GM23338 (cell line): ENCODE measurements at regions not wholly inside any gene's neighbourhood (a gene's known extent, or its start where the extent isn't known, plus 50 kb on each side); places are given as distances from the start of the nearest gene placed in this dataset.

ENCODE experiments used
- ATAC-seq: fragments of 200-7000 bp; cut with Tn5 transposase; 3 replicates; pipeline ENCODE4 v1.9.1; 2020
- DNase-seq: peaks from one replicate; pipeline ENCODE4 v3.0.0-alpha.2; 2015; ENCODE audit warnings: low spot score
- H2AFZ ChIP-seq: fragments of 200-600 bp; sonication (generic); 2 replicates; pipeline ENCODE4 v1.8.0; 2016; ENCODE audit warnings: antibody characterized with exemption, mild to moderate bottlenecking, moderate library complexity
- H3F3A ChIP-seq: fragments of 200-600 bp; sonication (generic); replicated peaks from 2 replicates; pipeline ENCODE4 v1.8.0; 2017; ENCODE audit warnings: antibody characterized with exemption, mixed run types, low read depth
- H3K27ac ChIP-seq: fragments of 200-600 bp; sonication (generic); 2 replicates; pipeline ENCODE4 v1.6.1; 2016; ENCODE audit warnings: low read depth
- H3K27me3 ChIP-seq: fragments of 200-600 bp; sonication (generic); 2 replicates; pipeline ENCODE4 v1.8.0; 2016; ENCODE audit warnings: mild to moderate bottlenecking, mixed run types, moderate library complexity; ENCODE audit not compliant: insufficient read depth
- H3K36me3 ChIP-seq: fragments of 200-600 bp; sonication (generic); 2 replicates; pipeline ENCODE4 v1.8.0; 2016; ENCODE audit warnings: mild to moderate bottlenecking; ENCODE audit not compliant: insufficient read depth
- H3K4me1 ChIP-seq: fragments of 200-600 bp; sonication (generic); 2 replicates; pipeline ENCODE4 v1.8.0; 2016; ENCODE audit warnings: mild to moderate bottlenecking, moderate library complexity; ENCODE audit not compliant: insufficient read depth
- H3K4me2 ChIP-seq: fragments of 200-600 bp; sonication (generic); 2 replicates; pipeline ENCODE4 v1.7.1; 2017; ENCODE audit warnings: mixed run types
- H3K4me3 ChIP-seq: fragments of 200-600 bp; sonication (generic); 2 replicates; pipeline ENCODE4 v1.6.1; 2016; ENCODE audit warnings: mixed run types
- H3K79me2 ChIP-seq: fragments of 200-600 bp; sonication (generic); replicated peaks from 2 replicates; pipeline ENCODE4 v1.8.0; 2017; ENCODE audit warnings: mild to moderate bottlenecking; ENCODE audit not compliant: insufficient read depth
- H3K9me2 ChIP-seq: fragments of 200-600 bp; sonication (generic); 2 replicates; pipeline ENCODE4 v1.8.0; 2017; ENCODE audit not compliant: insufficient read depth
- H4K20me1 ChIP-seq: fragments of 200-600 bp; sonication (generic); replicated peaks from 2 replicates; pipeline ENCODE4 v1.8.0; 2017; ENCODE audit warnings: mild to moderate bottlenecking; ENCODE audit not compliant: insufficient read depth
- H3K27ac Mint-ChIP-seq: 2 replicates; pipeline ENCODE4 v1.8.0; 2020; ENCODE audit warnings: inconsistent platforms, mild to moderate bottlenecking, moderate library complexity, mixed read lengths
- H3K27me3 Mint-ChIP-seq: 3 replicates; pipeline ENCODE4 v1.8.0; 2022; ENCODE audit warnings: low read depth, mild to moderate bottlenecking, moderate library complexity, mixed read lengths, inconsistent platforms; ENCODE audit not compliant: insufficient read depth, poor library complexity
- H3K36me3 Mint-ChIP-seq: 3 replicates; pipeline ENCODE4 v1.8.0; 2021; ENCODE audit warnings: low read depth, mild to moderate bottlenecking, inconsistent platforms, moderate library complexity, mixed read lengths
- H3K4me1 Mint-ChIP-seq: 3 replicates; pipeline ENCODE4 v1.8.0; 2020; ENCODE audit warnings: mild to moderate bottlenecking, inconsistent platforms, mixed read lengths
- H3K4me3 Mint-ChIP-seq: 3 replicates; pipeline ENCODE4 v1.8.0; 2021; ENCODE audit warnings: moderate library complexity, mild to moderate bottlenecking, inconsistent platforms, mixed read lengths
- H3K9me3 Mint-ChIP-seq: 3 replicates; pipeline ENCODE4 v1.8.0; 2020; ENCODE audit warnings: moderate library complexity, mild to moderate bottlenecking, inconsistent platforms, mixed read lengths
- CREB1 ChIP-seq: fragments of 250-450 bp; sonication (Bioruptor Pico); IDR thresholded peaks from 2 replicates; pipeline ENCODE4 v1.5.0; 2020; ENCODE audit warnings: low read depth, mild to moderate bottlenecking, moderate library complexity
- EZH2 ChIP-seq: fragments of 200-600 bp; sonication (generic); IDR thresholded peaks from one replicate; pipeline ENCODE4 v1.8.0; 2017; ENCODE audit warnings: antibody characterized with exemption, mild to moderate bottlenecking, low read depth; ENCODE audit not compliant: unreplicated experiment
- EZH2phosphoT487 ChIP-seq: fragments of 200-600 bp; sonication (generic); IDR thresholded peaks from one replicate; pipeline ENCODE4 v1.8.1; 2018; ENCODE audit warnings: antibody characterized with exemption; ENCODE audit not compliant: unreplicated experiment
- JUNB ChIP-seq: IDR thresholded peaks from one replicate; pipeline ENCODE4 v1.6.1; 2016; ENCODE audit warnings: antibody characterized with exemption; ENCODE audit not compliant: unreplicated experiment
- NANOG ChIP-seq: IDR thresholded peaks from 2 replicates; pipeline ENCODE4 v1.6.1; 2016; ENCODE audit warnings: antibody characterized with exemption, borderline replicate concordance
- POLR2AphosphoS5 ChIP-seq: IDR thresholded peaks from 2 replicates; pipeline ENCODE4 v1.6.1; 2016; ENCODE audit warnings: antibody characterized with exemption, low read depth
- STAT1 ChIP-seq: IDR thresholded peaks from one replicate; pipeline ENCODE4 v1.6.1; 2016; ENCODE audit warnings: antibody characterized with exemption; ENCODE audit not compliant: unreplicated experiment
- ZNF114 ChIP-seq: fragments of 250-450 bp; sonication (Bioruptor Pico); IDR thresholded peaks from 2 replicates; pipeline ENCODE4 v1.5.0; 2020; ENCODE audit warnings: mild to moderate bottlenecking, moderate library complexity
- ZNF331 ChIP-seq: fragments of 250-450 bp; sonication (Bioruptor Pico); IDR thresholded peaks from 2 replicates; pipeline ENCODE4 v1.5.0; 2020; ENCODE audit warnings: low read depth, mild to moderate bottlenecking, moderate library complexity
- ZNF462 ChIP-seq: fragments of 250-450 bp; sonication (Bioruptor Pico); IDR thresholded peaks from 2 replicates; pipeline ENCODE4 v1.5.0; 2020; ENCODE audit warnings: mild to moderate bottlenecking, moderate library complexity
- TF ChIP-seq, protein P1 (sequence below): IDR thresholded peaks from 2 replicates; pipeline ENCODE4 v1.6.1; 2016; ENCODE audit warnings: antibody characterized with exemption

DNA sequence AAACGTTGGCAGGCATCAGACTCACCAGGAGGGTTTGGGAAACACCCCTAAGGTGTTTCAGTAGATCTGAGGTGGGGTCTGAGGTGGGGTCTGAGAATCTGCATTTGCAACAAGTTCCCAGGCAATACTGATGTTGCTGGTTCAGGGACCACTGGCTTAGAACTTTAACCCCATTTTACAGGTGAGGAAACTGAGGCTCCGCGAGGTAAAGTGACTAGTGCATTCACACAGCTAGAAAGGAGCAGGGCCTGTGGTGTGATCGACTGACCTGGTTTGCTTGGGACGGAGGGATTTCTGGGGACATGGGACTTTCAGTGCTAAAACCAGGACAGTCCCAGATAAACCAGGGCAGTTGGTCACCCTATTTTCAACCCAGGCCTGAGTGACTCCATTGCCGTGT is 81.4 kb upstream of the ZNF618 start:
- Mint-ChIP-seq H3K27me3 (peaks cover 6% of the 10 kb centered on the region), H3K36me3 (no peaks in the 10 kb centered on the region), H3K27ac (no peak overlapping the region), H3K4me3 (no peak overlapping the region), H3K4me1 (peaks cover 21% of the 10 kb centered on the region), H3K9me3 (no peaks in the 10 kb centered on the region; the same call in 2 of the 3 replicates)
- Histone ChIP-seq H3K9me2 (no peaks in the 10 kb centered on the region), H3K27ac (no peak overlapping the region), H3K36me3 (no peaks in the 10 kb centered on the region), H3K4me3 (no peak overlapping the region), H4K20me1 (no peaks in the 10 kb centered on the region), H2AFZ (no peak overlapping the region), H3K4me2 (0 out of 2 replicates have a peak overlapping the region, but pooled peaks have one; percentile 53), H3K4me1 (peaks cover 23% of the 10 kb centered on the region), H3K79me2 (no peaks in the 10 kb centered on the region), H3F3A (no peaks in the 10 kb centered on the region), H3K27me3 (no peaks in the 10 kb centered on the region)
- TF ChIP-seq STAT1, result no peak
- TF ChIP-seq ZNF331 (CRISPR knock-in tag), result no peak
- TF ChIP-seq NANOG, result no peak
- no peak for TF ChIP-seq JUNB
- TF ChIP-seq, protein P1, sequence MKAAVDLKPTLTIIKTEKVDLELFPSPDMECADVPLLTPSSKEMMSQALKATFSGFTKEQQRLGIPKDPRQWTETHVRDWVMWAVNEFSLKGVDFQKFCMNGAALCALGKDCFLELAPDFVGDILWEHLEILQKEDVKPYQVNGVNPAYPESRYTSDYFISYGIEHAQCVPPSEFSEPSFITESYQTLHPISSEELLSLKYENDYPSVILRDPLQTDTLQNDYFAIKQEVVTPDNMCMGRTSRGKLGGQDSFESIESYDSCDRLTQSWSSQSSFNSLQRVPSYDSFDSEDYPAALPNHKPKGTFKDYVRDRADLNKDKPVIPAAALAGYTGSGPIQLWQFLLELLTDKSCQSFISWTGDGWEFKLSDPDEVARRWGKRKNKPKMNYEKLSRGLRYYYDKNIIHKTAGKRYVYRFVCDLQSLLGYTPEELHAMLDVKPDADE, result no peak
- TF ChIP-seq POLR2AphosphoS5, result no peak
- no peak for TF ChIP-seq EZH2phosphoT487
- TF ChIP-seq ZNF114, result no peak
- no peak for ATAC-seq
- DNase-seq, result no peak

DNA sequence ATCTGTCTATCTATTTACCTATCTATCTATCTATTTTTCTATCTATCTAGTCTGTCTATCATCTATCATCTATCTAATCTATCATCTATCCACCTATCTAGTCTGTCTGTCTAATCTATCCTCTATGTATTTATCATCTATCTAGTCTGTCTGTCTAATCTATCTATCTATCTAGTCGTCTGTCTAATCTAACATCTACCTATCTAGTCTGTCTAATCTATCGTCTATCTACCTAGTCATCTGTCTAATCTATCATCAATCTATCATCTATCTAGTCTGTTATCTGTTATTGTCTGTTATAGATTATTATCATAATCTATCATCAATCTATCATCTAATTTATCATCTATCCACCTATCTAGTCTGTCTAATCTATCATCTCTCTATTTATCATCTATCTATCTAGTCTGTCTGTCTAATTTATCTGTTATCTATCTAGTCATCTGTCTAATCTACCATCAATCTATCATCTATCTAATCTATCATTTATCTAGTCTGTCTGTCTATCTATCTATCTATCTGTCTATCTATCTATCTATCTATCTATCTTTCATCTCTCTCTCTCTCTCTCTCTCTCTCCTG is 80.2 kb upstream of the ZNF618 start:
- no peaks in the 10 kb centered on the region for H3K79me2 ChIP-seq
- H3K36me3 ChIP-seq, result no peaks in the 10 kb centered on the region
- H3K27ac ChIP-seq, result no peak overlapping the region
- no peak overlapping the region for H2AFZ ChIP-seq
- no peak overlapping the region for H3K4me3 ChIP-seq
- no peaks in the 10 kb centered on the region for H3K9me2 ChIP-seq
- H4K20me1 ChIP-seq, result no peaks in the 10 kb centered on the region
- no peaks in the 10 kb centered on the region for H3F3A ChIP-seq
- H3K4me2 ChIP-seq, result no peak overlapping the region
- H3K27me3 Mint-ChIP-seq, result peaks cover 6% of the 10 kb centered on the region
- H3K4me1 Mint-ChIP-seq, result peaks cover 21% of the 10 kb centered on the region
- no peaks in the 10 kb centered on the region for H3K27me3 ChIP-seq
- no peak overlapping the region for H3K27ac Mint-ChIP-seq
- no peaks in the 10 kb centered on the region for H3K36me3 Mint-ChIP-seq
- no peak overlapping the region for H3K4me3 Mint-ChIP-seq
- no peaks in the 10 kb centered on the region; the same call in 2 of the 3 replicates for H3K9me3 Mint-ChIP-seq
- ATAC-seq (no peak), DNase-seq (no peak)
- peaks cover 23% of the 10 kb centered on the region for H3K4me1 ChIP-seq
- TF ChIP-seq ZNF331 (CRISPR knock-in tag) (no peak), CREB1 (no peak), EZH2phosphoT487 (no peak), NANOG (no peak), ZNF114 (no peak), EZH2 (no peak), STAT1 (no peak), JUNB (no peak), POLR2AphosphoS5 (no peak), ZNF462 (CRISPR knock-in tag) (no peak)
- TF ChIP-seq, protein P1, result no peak
